HPDE6-E6E7 (cell line): ENCODE measurements at regions not wholly inside any gene's neighbourhood (a gene's known extent, or its start where the extent isn't known, plus 50 kb on each side); places are given as distances from the start of the nearest gene placed in this dataset.
A peak's percentile ranks its signal among the peaks of the same experiment; 100 is the strongest.
"Not testable (repeated sequence)": the region's sequence is repeated elsewhere in the genome, so short reads cannot be mapped to it uniquely, and the experiment has no call there.

Experiments
- DNase-seq: peaks from one replicate; pipeline ENCODE4 v3.0.0; 2011; ENCODE audit warnings: missing footprints; ENCODE audit errors: extremely low spot score

DNA sequence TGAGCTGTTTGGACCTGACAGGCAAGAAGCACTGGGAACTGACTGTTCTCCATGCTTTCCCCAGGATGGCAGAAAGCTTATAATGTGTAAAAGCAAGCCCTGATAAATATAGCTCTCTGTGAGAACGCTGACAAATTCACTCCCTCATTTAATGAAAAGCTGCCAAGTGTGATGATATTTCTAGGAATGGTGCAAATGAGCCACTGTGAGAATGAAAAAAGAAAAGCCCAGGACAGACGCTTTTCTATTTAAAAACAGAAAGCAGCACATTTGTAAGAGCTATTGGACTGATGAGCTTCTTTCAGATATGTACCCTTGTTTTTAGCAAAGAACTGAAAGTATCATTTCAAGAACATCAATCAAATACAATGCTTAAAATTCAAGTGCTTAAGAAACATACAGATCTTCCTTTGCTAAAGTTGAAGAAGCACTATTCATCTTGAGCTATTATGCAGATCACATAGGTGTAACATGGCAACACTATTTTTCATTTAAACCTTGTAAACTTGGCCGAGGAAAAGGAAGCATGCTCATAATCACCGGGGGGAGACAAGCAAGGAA lies 842.6 kb upstream of the ACO1 start:
- DNase-seq: no peak

GRCh38 chr9:31542384-31543055 lies 841.9 kb upstream of the ACO1 start:
- DNase-seq: peak; percentile 50

GRCh38 chr9:31554941-31555340 lies 829.5 kb upstream of the ACO1 start:
- DNase-seq: no peak

GRCh38 chr9:31556667-31557463 lies 827.6 kb upstream of the ACO1 start:
- DNase-seq: no peak

DNA sequence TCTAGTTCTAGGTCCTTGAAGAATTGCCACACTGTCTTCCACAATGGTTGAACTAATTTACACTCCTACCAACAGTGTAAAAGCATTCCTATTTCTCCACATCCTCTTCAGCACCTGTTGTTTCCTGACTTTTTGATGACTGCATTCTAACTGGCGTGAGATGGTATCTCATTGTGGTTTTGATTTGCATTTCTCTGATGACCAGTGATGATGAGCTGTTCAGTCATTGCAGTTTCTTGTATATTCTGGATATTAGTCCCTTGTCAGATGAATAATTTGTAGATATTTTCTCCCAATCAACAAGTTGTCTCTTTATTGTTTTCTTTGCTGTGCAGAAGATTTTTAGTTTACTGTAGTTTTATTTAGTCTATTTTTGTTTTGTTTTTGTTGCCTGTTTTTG lies 812.3 kb upstream of the ACO1 start:
- DNase-seq: not testable (repeated sequence)

GRCh38 chr9:31573561-31573960 lies 810.9 kb upstream of the ACO1 start:
- no peak for DNase-seq

DNA sequence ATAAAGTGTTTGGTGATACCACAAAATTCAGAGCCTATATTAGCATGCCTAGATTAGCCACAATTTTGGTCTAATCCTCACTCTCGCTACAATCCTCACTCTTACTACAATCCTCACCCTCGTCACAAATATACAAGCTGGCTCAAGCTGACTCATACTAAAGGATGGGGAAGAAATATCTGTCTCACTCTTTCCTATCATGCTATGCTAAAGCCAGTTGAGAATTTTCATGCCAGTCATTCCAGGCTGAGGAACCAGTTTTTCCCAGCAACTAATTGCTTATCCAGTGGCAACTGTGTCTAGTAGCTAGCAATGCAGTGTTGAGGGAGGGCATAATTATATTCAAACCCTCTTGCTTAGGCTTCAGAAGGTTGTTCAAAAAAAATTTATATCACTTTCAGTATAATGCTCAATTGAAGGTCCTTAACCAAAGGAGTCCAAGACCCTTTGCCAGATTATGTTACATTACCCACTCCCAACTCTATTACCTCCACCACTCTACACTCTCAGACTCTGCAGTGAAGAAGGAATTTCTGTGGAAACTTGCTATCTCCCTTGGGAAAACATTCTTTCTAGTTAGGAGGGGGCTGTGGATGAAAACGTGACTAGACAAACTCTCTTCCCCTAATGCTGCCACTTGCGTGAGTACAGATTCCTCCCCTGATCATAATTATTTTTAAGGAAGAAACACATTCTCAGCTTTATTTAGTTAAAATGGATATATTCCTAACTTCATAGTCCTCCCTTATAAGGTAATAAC lies 810.3 kb upstream of the ACO1 start:
- peak; percentile 21 for DNase-seq

GRCh38 chr9:31582071-31582470 lies 802.4 kb upstream of the ACO1 start:
- no peak for DNase-seq

- DNase-seq: no peak
Measured at GRCh38 chr9:31582561-31582960, 801.9 kb upstream of the ACO1 start.

DNA sequence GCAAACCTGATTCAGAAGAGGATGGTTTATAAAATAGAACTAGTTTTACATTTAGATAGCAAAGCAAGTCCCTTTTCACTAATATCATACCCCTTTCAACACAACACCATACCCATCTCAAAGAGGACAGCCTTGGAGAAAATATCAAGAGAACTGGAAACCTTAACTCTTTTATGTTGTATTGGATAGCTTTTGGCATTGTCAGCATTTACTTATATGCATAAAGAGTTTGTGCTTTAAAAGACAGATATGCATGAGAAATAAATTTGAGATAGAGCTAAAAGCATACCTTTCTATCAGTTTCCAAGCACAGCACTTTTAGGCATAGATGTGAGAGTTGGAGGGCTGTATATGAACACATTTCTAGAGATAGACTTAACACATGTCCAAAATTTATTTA lies 799.3 kb upstream of the ACO1 start:
- no peak for DNase-seq

GRCh38 chr9:31587146-31587545 lies 797.3 kb upstream of the ACO1 start:
- no peak for DNase-seq

DNA sequence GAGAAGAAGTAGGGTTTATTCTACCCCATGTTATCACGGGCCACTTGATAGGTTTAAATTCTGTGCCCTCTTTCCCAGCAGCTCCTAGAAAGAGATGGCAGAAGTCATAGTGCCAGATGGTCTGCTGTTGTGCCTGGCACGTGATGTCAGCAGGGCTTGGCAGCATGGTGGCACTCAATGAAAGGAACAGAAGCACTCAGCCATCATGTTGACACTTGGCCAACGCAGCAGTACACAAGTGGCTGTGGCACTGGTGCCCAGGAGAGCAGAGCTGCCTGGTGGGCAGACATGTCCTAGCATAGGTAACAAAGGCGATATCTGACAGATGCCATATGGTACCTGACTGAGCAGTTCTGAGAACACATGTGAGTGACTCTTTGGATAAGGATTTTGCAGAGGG lies 796.4 kb upstream of the ACO1 start:
- DNase-seq: no peak

DNA sequence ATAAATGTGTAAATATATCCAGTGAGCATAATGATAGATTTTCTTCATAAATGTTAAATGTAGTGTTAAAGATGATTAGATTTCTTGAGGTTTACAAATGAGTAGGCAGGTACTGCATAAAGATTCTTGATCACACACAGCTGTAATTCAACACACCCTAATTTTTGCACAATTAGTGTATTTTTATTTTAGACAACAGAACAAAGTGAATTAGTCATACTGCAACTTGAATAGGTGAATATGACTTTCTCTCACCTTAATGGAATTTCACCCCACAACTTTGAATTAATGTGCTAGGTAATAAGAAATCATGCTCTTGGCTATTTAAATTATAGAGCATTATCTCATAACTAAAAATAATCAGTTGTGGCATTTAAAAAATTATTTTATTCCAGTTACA lies 795.7 kb upstream of the ACO1 start:
- DNase-seq: peak; percentile 25

- no peak for DNase-seq
Measured at GRCh38 chr9:31590091-31590490, 794.4 kb upstream of the ACO1 start.

GRCh38 chr9:31597086-31597485 lies 787.4 kb upstream of the ACO1 start:
- not testable (repeated sequence) for DNase-seq

DNA sequence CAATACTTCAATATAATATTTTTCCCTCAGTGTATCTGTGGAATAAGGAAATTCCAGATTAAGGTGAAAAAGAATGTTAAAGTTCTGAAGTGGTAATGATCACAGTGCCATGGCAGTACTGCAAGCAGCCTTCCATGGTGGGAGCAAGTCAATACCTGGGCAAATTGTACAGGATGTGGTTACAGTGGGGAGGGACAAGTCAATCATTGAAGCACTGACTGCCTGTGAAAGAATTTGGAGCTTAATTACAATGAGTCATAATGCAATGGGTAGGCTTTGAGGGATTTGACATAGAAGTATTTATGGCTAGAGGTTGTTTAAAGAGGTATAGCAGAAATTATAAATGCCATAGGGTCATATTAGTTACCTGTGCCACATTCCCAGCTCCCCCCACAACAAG lies 786.5 kb upstream of the ACO1 start:
- peak; percentile 74 for DNase-seq

GRCh38 chr9:31601666-31602065 lies 782.8 kb upstream of the ACO1 start:
- DNase-seq: no peak

GRCh38 chr9:31604531-31604930 lies 779.9 kb upstream of the ACO1 start:
- no peak for DNase-seq

- DNase-seq: no peak
Measured at GRCh38 chr9:31605164-31605563, 779.3 kb upstream of the ACO1 start.

DNA sequence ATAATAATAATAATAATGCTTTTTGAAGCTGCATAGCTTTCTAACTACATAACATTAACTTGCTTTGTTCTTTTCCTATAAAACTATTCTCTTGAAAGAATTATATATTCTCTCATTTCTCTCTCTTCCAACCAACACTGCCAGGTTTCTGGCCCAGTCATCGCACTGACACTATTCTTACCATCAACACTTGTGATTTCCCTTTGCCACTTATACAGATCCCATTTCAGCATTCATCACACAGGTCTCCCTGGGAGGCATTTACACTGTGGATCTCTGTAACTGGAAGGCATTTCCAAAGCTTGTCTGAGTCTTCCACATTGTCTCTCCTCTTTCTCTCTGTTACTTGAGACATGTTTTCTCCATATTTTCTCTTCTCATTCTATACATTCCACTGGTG lies 777.8 kb upstream of the ACO1 start:
- DNase-seq: no peak

- DNase-seq: no peak
Measured at GRCh38 chr9:31608416-31608815, 776.0 kb upstream of the ACO1 start.

GRCh38 chr9:31608881-31609280 lies 775.6 kb upstream of the ACO1 start:
- no peak for DNase-seq
